ENCODE measurements at regions not wholly inside any gene's neighbourhood (a gene's known extent, or its start where the extent isn't known, plus 50 kb on each side); places are given as distances from the start of the nearest gene placed in this dataset.

GRCh38 chr20:40488401-40488800 lies 200.6 kb downstream of the MAFB start:
- no peak for DNase-seq

GRCh38 chr20:40486297-40486696 lies 202.7 kb downstream of the MAFB start:
- DNase-seq: no peak

DNA sequence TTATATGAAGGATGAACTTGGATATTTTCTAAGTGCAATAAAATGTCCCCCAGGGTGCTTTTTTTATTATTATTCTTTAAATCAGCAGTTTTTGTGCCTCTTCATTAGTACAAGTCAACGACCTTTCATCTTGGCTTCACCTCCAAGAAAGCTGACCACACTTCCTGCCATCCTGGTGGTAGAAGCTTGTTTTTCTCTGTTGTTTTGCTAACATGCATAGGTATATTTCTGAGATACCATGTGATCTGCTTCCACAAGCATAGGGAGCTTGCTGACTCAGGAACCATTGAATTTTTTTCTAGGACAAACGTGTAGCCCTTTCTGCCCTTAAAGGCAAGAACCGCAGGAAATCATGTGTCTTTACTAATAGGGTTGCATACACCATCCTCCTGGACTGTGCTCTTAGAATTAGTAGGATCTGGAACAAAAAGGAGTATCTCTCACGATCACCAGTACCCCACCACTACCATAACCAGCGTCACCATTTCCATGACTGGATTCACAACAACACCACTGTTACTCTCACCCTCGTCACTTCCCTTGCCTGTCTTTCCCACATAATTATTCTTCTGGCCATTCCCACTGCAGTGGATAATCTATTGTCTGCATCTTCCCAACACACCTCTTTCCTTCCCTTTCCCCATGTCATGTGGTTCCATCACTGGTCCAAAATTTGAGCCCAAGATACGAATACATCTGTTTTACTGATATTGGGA lies 207.1 kb downstream of the MAFB start:
- no peak for DNase-seq

- no peak for DNase-seq
Observed at GRCh38 chr20:40481337-40481736, 207.7 kb downstream of the MAFB start.

DNA sequence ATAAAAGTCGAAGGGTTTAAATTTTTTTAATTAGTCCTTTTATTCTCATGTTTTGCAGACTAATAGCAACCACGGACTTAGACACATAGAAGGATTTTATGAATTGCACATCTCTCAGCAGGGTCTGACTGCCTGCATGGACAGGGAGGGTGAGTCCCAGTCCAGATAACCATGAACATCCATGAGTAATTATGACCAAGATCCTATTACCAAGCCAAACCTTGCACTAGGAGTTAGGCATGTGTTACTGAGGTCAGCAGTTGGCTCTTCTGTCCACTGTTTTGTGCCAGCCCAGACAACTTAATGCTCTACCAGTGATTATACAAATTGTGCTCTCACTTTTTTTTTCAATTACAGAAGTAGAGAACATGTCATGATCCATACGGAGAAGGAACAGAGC lies 211.2 kb downstream of the MAFB start:
- DNase-seq: no peak

- DNase-seq: no peak
Observed at GRCh38 chr20:40476461-40476860, 212.6 kb downstream of the MAFB start.

GRCh38 chr20:40472905-40473304 lies 216.1 kb downstream of the MAFB start:
- DNase-seq: no peak

DNA sequence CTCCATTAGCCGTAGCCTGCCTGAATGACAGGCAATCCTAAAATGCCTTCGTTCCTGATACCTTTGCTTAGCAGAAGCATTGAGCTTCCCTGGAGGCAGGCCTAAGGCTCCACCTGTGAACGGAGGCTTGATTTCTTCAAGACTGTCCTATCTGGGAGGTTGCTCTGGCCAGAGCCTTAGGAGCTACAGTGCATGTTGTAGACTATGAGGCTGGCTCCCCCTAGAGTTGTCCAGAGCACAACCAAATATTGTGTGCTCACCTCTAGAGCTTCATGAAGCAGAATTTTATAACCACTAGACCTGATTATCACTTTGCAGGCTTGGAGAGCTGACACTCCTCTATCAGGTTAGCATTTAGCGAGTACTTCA lies 217.8 kb downstream of the MAFB start:
- DNase-seq: no peak

- DNase-seq: no peak
Observed at GRCh38 chr20:40470445-40471260, 218.4 kb downstream of the MAFB start.

- DNase-seq: no peak
Observed at GRCh38 chr20:40468759-40469158, 220.3 kb downstream of the MAFB start.

DNA sequence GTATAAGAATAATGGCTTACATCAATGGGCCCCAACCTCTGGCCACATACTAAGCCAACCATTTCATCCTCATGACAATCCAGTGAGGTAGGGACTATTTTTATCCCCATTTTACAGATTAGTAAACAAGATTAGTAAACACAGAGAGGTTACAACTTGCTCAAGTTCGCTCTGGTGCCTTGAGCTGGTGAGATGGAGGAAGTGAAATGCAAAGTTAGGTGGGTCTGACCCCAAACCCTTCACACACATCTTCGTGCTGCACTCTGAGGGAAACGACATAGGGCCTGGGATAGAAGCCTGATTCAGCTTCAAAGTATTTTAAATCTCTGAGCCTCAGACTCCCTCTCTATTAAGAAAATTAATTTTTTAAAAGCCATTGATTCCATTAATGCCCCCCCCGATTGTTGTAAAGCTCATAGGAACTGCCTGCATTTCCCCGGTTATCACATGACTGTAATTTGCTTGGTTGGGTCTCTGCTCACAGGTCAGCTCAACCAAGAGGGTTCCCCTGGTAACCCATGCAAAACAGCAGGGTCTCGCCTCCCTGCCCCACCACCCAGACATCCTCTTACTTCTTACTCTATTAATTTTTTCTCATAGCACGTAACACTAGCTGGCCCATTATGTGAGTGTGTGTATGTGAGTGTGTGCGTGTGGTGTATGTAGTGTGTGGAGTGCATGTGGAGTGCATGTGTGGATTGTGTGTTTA lies 221.2 kb downstream of the MAFB start:
- no peak for DNase-seq

DNA sequence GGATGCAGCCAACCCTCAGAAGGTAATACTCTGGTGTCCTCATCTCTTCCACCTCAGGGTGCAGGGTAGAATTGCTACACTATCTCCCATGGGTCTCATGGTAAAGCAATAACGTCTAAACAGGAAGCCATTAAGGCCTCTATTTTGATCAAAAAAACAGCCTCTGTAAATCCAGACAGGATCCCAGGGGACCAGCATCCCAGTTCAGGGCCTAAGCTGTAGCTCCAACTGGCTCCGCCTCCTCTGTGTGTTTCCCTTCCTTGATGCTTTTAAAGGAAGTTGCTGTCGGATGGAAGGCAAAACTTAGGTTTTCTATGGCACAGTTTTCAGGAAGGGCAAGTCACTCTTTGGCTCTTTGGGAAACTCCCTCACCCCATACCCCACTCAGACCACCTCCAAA lies 222.0 kb downstream of the MAFB start:
- no peak for DNase-seq

DNA sequence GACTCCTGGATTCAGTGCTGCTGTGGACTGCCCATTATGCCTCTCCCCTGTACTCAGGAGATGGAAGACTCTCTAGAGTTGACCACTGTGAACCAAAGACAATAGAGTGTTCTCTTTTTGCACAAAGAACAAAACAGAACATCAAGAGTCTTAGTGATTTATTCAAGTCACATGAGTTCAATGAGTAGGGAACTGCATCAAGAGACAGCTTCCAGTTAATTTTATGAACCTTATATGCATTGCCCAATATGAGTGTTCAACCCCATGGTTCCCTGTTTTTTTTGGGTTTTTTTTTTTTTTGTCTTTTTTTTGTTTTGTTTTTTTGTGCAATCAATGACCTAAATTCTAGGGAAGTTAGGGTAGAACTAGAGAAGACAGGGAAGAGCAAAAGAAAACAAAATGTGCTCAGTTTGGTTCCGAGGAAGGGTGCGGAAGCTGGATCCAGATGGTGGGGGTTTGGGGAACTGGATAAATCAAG lies 224.3 kb downstream of the MAFB start:
- DNase-seq: no peak

GRCh38 chr20:40463171-40463570 lies 225.9 kb downstream of the MAFB start:
- no peak for DNase-seq

- DNase-seq: no peak
Observed at GRCh38 chr20:40462566-40462965, 226.5 kb downstream of the MAFB start.

- no peak for DNase-seq
Observed at GRCh38 chr20:40459299-40459698, 229.7 kb downstream of the MAFB start.

DNA sequence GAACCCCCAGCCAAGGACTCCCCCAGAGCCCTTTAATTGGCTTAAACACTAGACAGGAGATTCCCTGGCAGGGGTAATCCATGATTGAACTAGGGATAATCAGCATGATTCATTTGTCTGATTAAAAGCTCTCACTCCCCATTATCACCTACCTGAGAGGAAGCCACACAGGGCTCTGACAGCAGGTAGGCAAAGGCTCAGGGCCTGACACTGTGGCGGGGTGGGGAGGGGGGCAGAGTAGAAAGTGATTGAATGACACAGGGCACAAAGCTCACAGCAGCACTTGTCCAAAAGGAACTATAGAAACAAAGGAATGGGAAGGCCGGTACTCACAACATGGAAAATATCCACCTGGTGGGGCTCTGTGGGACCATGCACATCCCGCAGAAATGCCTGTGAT lies 231.6 kb downstream of the MAFB start:
- DNase-seq: no peak

DNA sequence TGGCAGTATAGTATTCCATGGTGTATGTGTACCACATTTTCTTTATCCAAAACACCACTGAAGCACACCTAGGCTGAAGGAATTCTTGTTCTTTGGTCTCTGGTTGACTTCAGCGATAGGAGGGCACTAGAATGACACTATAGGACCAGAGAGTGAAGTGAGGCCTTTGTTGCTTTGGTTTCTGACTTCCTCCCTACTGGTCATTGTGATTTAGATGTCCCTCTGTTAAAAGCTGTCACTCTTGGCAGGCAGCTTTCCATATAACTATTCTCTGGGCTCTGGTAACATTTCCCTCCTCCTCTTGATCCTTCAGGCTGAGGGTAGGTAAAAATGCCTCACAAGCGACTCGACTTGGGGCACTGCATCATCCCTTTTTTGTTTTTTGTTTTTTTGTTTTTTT lies 236.3 kb downstream of the MAFB start:
- DNase-seq: no peak

- DNase-seq: no peak
Observed at GRCh38 chr20:40451552-40451951, 237.5 kb downstream of the MAFB start.

DNA sequence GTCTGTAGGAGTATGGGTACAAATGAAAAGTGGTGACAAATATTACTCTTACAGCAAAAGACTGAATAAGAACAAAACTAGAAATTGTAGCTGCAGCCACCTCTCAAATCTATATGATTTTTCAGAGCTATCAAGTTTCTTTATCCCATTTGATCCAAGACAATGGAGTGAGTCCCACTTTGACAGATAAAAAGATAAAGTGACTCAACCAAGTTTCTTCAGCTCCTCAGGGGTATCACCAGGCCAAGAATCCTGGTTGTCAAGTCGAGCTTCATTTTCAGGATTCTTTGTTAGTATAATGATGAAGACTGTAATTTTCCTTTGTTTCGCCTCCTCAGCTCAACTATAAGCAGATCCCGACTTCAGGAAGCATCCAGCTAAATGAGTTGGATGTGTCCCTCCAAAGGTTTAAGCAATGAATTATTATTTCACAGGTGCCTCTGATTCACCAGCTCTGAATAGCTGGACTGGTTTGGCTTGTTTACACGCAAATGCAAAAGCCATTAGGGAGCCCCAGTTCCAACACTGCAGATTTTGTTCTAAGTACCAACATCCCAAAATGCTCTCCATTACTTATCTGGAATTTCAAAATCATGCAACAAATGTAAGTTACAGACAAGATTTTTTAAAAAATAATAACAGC lies 238.9 kb downstream of the MAFB start:
- no peak for DNase-seq

- DNase-seq: no peak
Observed at GRCh38 chr20:40449144-40449690, 239.8 kb downstream of the MAFB start.

- no peak for DNase-seq
Observed at GRCh38 chr20:40446888-40447287, 242.1 kb downstream of the MAFB start.

GRCh38 chr20:40444516-40444915 lies 244.5 kb downstream of the MAFB start:
- no peak for DNase-seq

Data from bone marrow (tissue), 2 donors.